ENCODE measurements at regions not wholly inside any gene's neighbourhood (a gene's known extent, or its start where the extent isn't known, plus 50 kb on each side); places are given as distances from the start of the nearest gene placed in this dataset.

- no peak for DNase-seq (ENCODE audit: low read depth, low spot score)
- no peaks in the 10 kb centered on the region for H3K36me3 ChIP-seq (ENCODE audit: insufficient read depth, insufficient read length, low read length)
- H3K4me3 ChIP-seq (ENCODE audit: insufficient read length, low read depth): no peak overlapping the region
- no peak overlapping the region for H3K9ac ChIP-seq (ENCODE audit: insufficient read length, low read depth)
- H3K9me3 ChIP-seq (ENCODE audit: insufficient read depth, low read length): no peaks in the 10 kb centered on the region
- TF ChIP-seq SUZ12 (IDR thresholded peaks at IDR 0.05; ENCODE audit: extremely low read depth, insufficient read depth, insufficient read length) (no peak), ZNF274 (IDR thresholded peaks at IDR 0.05; ENCODE audit: low read depth, low read length) (no peak), YY1 (IDR thresholded peaks at IDR 0.05; ENCODE audit: insufficient read depth, insufficient read length) (no peak)
- no peaks in the 10 kb centered on the region for H3K4me1 ChIP-seq (ENCODE audit: insufficient read depth, insufficient read length)
- H3K27me3 ChIP-seq (ENCODE audit: insufficient read depth, insufficient read length): no peaks in the 10 kb centered on the region
These were observed 77.2 kb upstream of the EGLN3 start for GRCh38 chr14:34027990-34028495.

- no peak for DNase-seq (ENCODE audit: low read depth, low spot score)
- no peak overlapping the region for H3K4me3 ChIP-seq (ENCODE audit: insufficient read length, low read depth)
- no peaks in the 10 kb centered on the region for H3K9me3 ChIP-seq (ENCODE audit: insufficient read depth, low read length)
- no peak for TF ChIP-seq YY1 (IDR thresholded peaks at IDR 0.05; ENCODE audit: insufficient read depth, insufficient read length)
- TF ChIP-seq ZNF274 (IDR thresholded peaks at IDR 0.05; ENCODE audit: low read depth, low read length): no peak
- TF ChIP-seq SUZ12 (IDR thresholded peaks at IDR 0.05; ENCODE audit: extremely low read depth, insufficient read depth, insufficient read length): no peak
- H3K9ac ChIP-seq (ENCODE audit: insufficient read length, low read depth): no peak overlapping the region
- no peaks in the 10 kb centered on the region for H3K27me3 ChIP-seq (ENCODE audit: insufficient read depth, insufficient read length)
- H3K36me3 ChIP-seq (ENCODE audit: insufficient read depth, insufficient read length, low read length): no peaks in the 10 kb centered on the region
- no peaks in the 10 kb centered on the region for H3K4me1 ChIP-seq (ENCODE audit: insufficient read depth, insufficient read length)
These were observed 76.5 kb upstream of the EGLN3 start for GRCh38 chr14:34027130-34027989.

- Histone ChIP-seq H3K36me3 (ENCODE audit: insufficient read depth, insufficient read length, low read length) (no peaks in the 10 kb centered on the region), H3K27me3 (ENCODE audit: insufficient read depth, insufficient read length) (no peaks in the 10 kb centered on the region), H3K4me1 (ENCODE audit: insufficient read depth, insufficient read length) (no peaks in the 10 kb centered on the region), H3K4me3 (ENCODE audit: insufficient read length, low read depth) (no peak overlapping the region), H3K9ac (ENCODE audit: insufficient read length, low read depth) (no peak overlapping the region), H3K9me3 (ENCODE audit: insufficient read depth, low read length) (no peaks in the 10 kb centered on the region)
- TF ChIP-seq SUZ12 (IDR thresholded peaks at IDR 0.05; ENCODE audit: extremely low read depth, insufficient read depth, insufficient read length) (no peak), ZNF274 (IDR thresholded peaks at IDR 0.05; ENCODE audit: low read depth, low read length) (no peak), YY1 (IDR thresholded peaks at IDR 0.05; ENCODE audit: insufficient read depth, insufficient read length) (no peak)
- no peak for DNase-seq (ENCODE audit: low read depth, low spot score)
These were observed 74.6 kb upstream of the EGLN3 start for GRCh38 chr14:34025325-34026017.

- no peak for DNase-seq (ENCODE audit: low read depth, low spot score)
- Histone ChIP-seq H3K4me3 (ENCODE audit: insufficient read length, low read depth) (no peak overlapping the region), H3K4me1 (ENCODE audit: insufficient read depth, insufficient read length) (no peaks in the 10 kb centered on the region), H3K9ac (ENCODE audit: insufficient read length, low read depth) (no peak overlapping the region), H3K9me3 (ENCODE audit: insufficient read depth, low read length) (no peaks in the 10 kb centered on the region), H3K27me3 (ENCODE audit: insufficient read depth, insufficient read length) (no peaks in the 10 kb centered on the region), H3K36me3 (ENCODE audit: insufficient read depth, insufficient read length, low read length) (no peaks in the 10 kb centered on the region)
- TF ChIP-seq ZNF274 (IDR thresholded peaks at IDR 0.05; ENCODE audit: low read depth, low read length): no peak
- no peak for TF ChIP-seq YY1 (IDR thresholded peaks at IDR 0.05; ENCODE audit: insufficient read depth, insufficient read length)
- no peak for TF ChIP-seq SUZ12 (IDR thresholded peaks at IDR 0.05; ENCODE audit: extremely low read depth, insufficient read depth, insufficient read length)
These were observed 73.9 kb upstream of the EGLN3 start for GRCh38 chr14:34024768-34025144.

GRCh38 chr14:34023824-34024767, 73.2 kb upstream of the EGLN3 start:
- no peak overlapping the region for H3K9ac ChIP-seq (ENCODE audit: insufficient read length, low read depth)
- no peak for DNase-seq (ENCODE audit: low read depth, low spot score)
- no peaks in the 10 kb centered on the region for H3K4me1 ChIP-seq (ENCODE audit: insufficient read depth, insufficient read length)

GRCh38 chr14:34021096-34021495, 70.2 kb upstream of the EGLN3 start:
- H3K9me3 ChIP-seq (ENCODE audit: insufficient read depth, low read length): no peaks in the 10 kb centered on the region
- DNase-seq (ENCODE audit: low read depth, low spot score): no peak
- H3K4me1 ChIP-seq (ENCODE audit: insufficient read depth, insufficient read length): no peaks in the 10 kb centered on the region
- TF ChIP-seq SUZ12 (IDR thresholded peaks at IDR 0.05; ENCODE audit: extremely low read depth, insufficient read depth, insufficient read length) (no peak), YY1 (IDR thresholded peaks at IDR 0.05; ENCODE audit: insufficient read depth, insufficient read length) (no peak), ZNF274 (IDR thresholded peaks at IDR 0.05; ENCODE audit: low read depth, low read length) (no peak)
- H3K36me3 ChIP-seq (ENCODE audit: insufficient read depth, insufficient read length, low read length): no peaks in the 10 kb centered on the region
- H3K9ac ChIP-seq (ENCODE audit: insufficient read length, low read depth): no peak overlapping the region
- no peak overlapping the region for H3K4me3 ChIP-seq (ENCODE audit: insufficient read length, low read depth)
- H3K27me3 ChIP-seq (ENCODE audit: insufficient read depth, insufficient read length): no peaks in the 10 kb centered on the region

More at GRCh38 chr14:34023824-34024767, 73.2 kb upstream of the EGLN3 start:
- H3K27me3 ChIP-seq (ENCODE audit: insufficient read depth, insufficient read length): no peaks in the 10 kb centered on the region
- H3K4me3 ChIP-seq (ENCODE audit: insufficient read length, low read depth): no peak overlapping the region
- no peaks in the 10 kb centered on the region for H3K9me3 ChIP-seq (ENCODE audit: insufficient read depth, low read length)
- H3K36me3 ChIP-seq (ENCODE audit: insufficient read depth, insufficient read length, low read length): no peaks in the 10 kb centered on the region
- TF ChIP-seq YY1 (IDR thresholded peaks at IDR 0.05; ENCODE audit: insufficient read depth, insufficient read length) (no peak), ZNF274 (IDR thresholded peaks at IDR 0.05; ENCODE audit: low read depth, low read length) (no peak), SUZ12 (IDR thresholded peaks at IDR 0.05; ENCODE audit: extremely low read depth, insufficient read depth, insufficient read length) (no peak)

All from NT2/D1 (cell line).